Karpas-422 (cell line): ENCODE measurements at regions not wholly inside any gene's neighbourhood (a gene's known extent, or its start where the extent isn't known, plus 50 kb on each side); places are given as distances from the start of the nearest gene placed in this dataset.

Experiments
- DNase-seq: peaks from one replicate; pipeline ENCODE4 v3.0.0-alpha.2; 2015
- H2AFZ ChIP-seq: fragments of 200-600 bp; sonication (generic); 2 replicates; pipeline ENCODE4 v1.6.1; 2014; ENCODE audit warnings: antibody characterized with exemption, low read length, mixed read lengths
- H3K27ac ChIP-seq: fragments of 200-600 bp; sonication (generic); 2 replicates; pipeline ENCODE4 v1.5.1; 2014; ENCODE audit warnings: mild to moderate bottlenecking, low read length, moderate library complexity
- H3K27me3 ChIP-seq: fragments of 200-600 bp; sonication (generic); 2 replicates; pipeline ENCODE4 v1.6.1; 2014; ENCODE audit warnings: low read length, mixed read lengths
- H3K36me3 ChIP-seq: fragments of 200-600 bp; sonication (generic); 2 replicates; pipeline ENCODE4 v1.6.1; 2014; ENCODE audit warnings: low read length, mixed read lengths; ENCODE audit not compliant: insufficient read depth
- H3K4me1 ChIP-seq: fragments of 200-600 bp; sonication (generic); 2 replicates; pipeline ENCODE4 v1.6.1; 2014; ENCODE audit warnings: mild to moderate bottlenecking, low read length, mixed read lengths
- H3K4me2 ChIP-seq: fragments of 200-600 bp; sonication (generic); 2 replicates; pipeline ENCODE4 v1.6.1; 2014; ENCODE audit warnings: low read length, low read depth, mild to moderate bottlenecking; ENCODE audit not compliant: poor library complexity, severe bottlenecking
- H3K4me3 ChIP-seq: fragments of 200-600 bp; sonication (generic); 2 replicates; pipeline ENCODE4 v1.5.1; 2014; ENCODE audit warnings: mild to moderate bottlenecking, antibody characterized with exemption, low read length, mixed read lengths
- H3K79me2 ChIP-seq: fragments of 200-600 bp; sonication (generic); 2 replicates; pipeline ENCODE4 v1.6.1; 2014; ENCODE audit warnings: mild to moderate bottlenecking, low read length, mixed read lengths
- H3K9ac ChIP-seq: fragments of 200-600 bp; sonication (generic); 2 replicates; pipeline ENCODE4 v1.6.0; 2014; ENCODE audit warnings: low read length
- H3K9me2 ChIP-seq: fragments of 200-600 bp; sonication (generic), shearing (Covaris generic); replicated peaks from 2 replicates; pipeline ENCODE4 v1.6.0; 2014; ENCODE audit warnings: mild to moderate bottlenecking, low read length, moderate library complexity; ENCODE audit not compliant: insufficient read depth
- H3K9me3 ChIP-seq: fragments of 300-700, 200-600 bp; sonication (generic); 2 replicates; pipeline ENCODE4 v1.6.1; 2014; ENCODE audit warnings: low read length, mixed read lengths
- H4K20me1 ChIP-seq: fragments of 200-600 bp; sonication (generic); 2 replicates; pipeline ENCODE4 v1.6.1; 2014; ENCODE audit warnings: mild to moderate bottlenecking, antibody characterized with exemption, low read length, low read depth; ENCODE audit not compliant: insufficient read depth

- H3K36me3 ChIP-seq: no peaks in the 10 kb centered on the region
- H2AFZ ChIP-seq: no peak overlapping the region
- no peak for DNase-seq
- H3K27me3 ChIP-seq: no peaks in the 10 kb centered on the region
- no peak overlapping the region for H3K4me2 ChIP-seq
- H3K9me3 ChIP-seq: no peaks in the 10 kb centered on the region
- no peak overlapping the region for H3K9ac ChIP-seq
- no peaks in the 10 kb centered on the region for H3K79me2 ChIP-seq
- H3K9me2 ChIP-seq: no peaks in the 10 kb centered on the region
- no peak overlapping the region for H3K4me3 ChIP-seq
- no peak overlapping the region for H3K27ac ChIP-seq
- H4K20me1 ChIP-seq: no peaks in the 10 kb centered on the region
- no peaks in the 10 kb centered on the region for H3K4me1 ChIP-seq
Measured at GRCh38 chr4:183788308-183788905, 116.7 kb upstream of the STOX2 start.

GRCh38 chr4:183789657-183790056, 115.5 kb upstream of the STOX2 start:
- no peak overlapping the region for H3K27ac ChIP-seq
- no peak overlapping the region for H3K4me2 ChIP-seq
- no peaks in the 10 kb centered on the region for H3K9me3 ChIP-seq
- H3K4me1 ChIP-seq: no peaks in the 10 kb centered on the region
- H3K79me2 ChIP-seq: no peaks in the 10 kb centered on the region
- H4K20me1 ChIP-seq: no peaks in the 10 kb centered on the region
- H3K9ac ChIP-seq: no peak overlapping the region
- no peaks in the 10 kb centered on the region for H3K27me3 ChIP-seq
- H3K36me3 ChIP-seq: no peaks in the 10 kb centered on the region
- H3K9me2 ChIP-seq: no peaks in the 10 kb centered on the region
- no peak for DNase-seq
- H3K4me3 ChIP-seq: no peak overlapping the region
- H2AFZ ChIP-seq: no peak overlapping the region

GRCh38 chr4:183790661-183791060, 114.4 kb upstream of the STOX2 start:
- no peak for DNase-seq
- no peak overlapping the region for H3K9ac ChIP-seq
- no peak overlapping the region for H3K4me2 ChIP-seq
- no peaks in the 10 kb centered on the region for H3K27me3 ChIP-seq
- H3K27ac ChIP-seq: no peak overlapping the region
- H3K9me3 ChIP-seq: no peaks in the 10 kb centered on the region
- H3K4me1 ChIP-seq: no peaks in the 10 kb centered on the region
- H4K20me1 ChIP-seq: no peaks in the 10 kb centered on the region
- no peak overlapping the region for H2AFZ ChIP-seq
- no peaks in the 10 kb centered on the region for H3K36me3 ChIP-seq
- no peak overlapping the region for H3K4me3 ChIP-seq
- H3K79me2 ChIP-seq: no peaks in the 10 kb centered on the region
- H3K9me2 ChIP-seq: no peaks in the 10 kb centered on the region

GRCh38 chr4:183797011-183797444, 108.1 kb upstream of the STOX2 start:
- Histone ChIP-seq H3K36me3 (no peaks in the 10 kb centered on the region), H3K9me3 (no peaks in the 10 kb centered on the region), H3K4me2 (no peak overlapping the region), H3K4me1 (no peaks in the 10 kb centered on the region), H3K27ac (no peak overlapping the region), H4K20me1 (no peaks in the 10 kb centered on the region), H2AFZ (no peak overlapping the region), H3K4me3 (no peak overlapping the region), H3K9ac (no peak overlapping the region), H3K9me2 (no peaks in the 10 kb centered on the region), H3K27me3 (no peaks in the 10 kb centered on the region), H3K79me2 (no peaks in the 10 kb centered on the region)
- no peak for DNase-seq

GRCh38 chr4:183797445-183798300, 107.4 kb upstream of the STOX2 start:
- H3K4me1 ChIP-seq: no peaks in the 10 kb centered on the region
- no peak for DNase-seq
- no peak overlapping the region for H3K4me3 ChIP-seq
- H3K9me2 ChIP-seq: no peaks in the 10 kb centered on the region
- H3K9ac ChIP-seq: no peak overlapping the region
- no peak overlapping the region for H3K27ac ChIP-seq
- no peaks in the 10 kb centered on the region for H4K20me1 ChIP-seq
- H3K27me3 ChIP-seq: no peaks in the 10 kb centered on the region
- H2AFZ ChIP-seq: no peak overlapping the region
- no peaks in the 10 kb centered on the region for H3K79me2 ChIP-seq
- H3K36me3 ChIP-seq: no peaks in the 10 kb centered on the region
- no peaks in the 10 kb centered on the region for H3K9me3 ChIP-seq
- no peak overlapping the region for H3K4me2 ChIP-seq

GRCh38 chr4:183798301-183799253, 106.5 kb upstream of the STOX2 start:
- H3K36me3 ChIP-seq: no peaks in the 10 kb centered on the region
- no peak overlapping the region for H3K9ac ChIP-seq
- no peaks in the 10 kb centered on the region for H4K20me1 ChIP-seq
- no peak for DNase-seq
- H3K27me3 ChIP-seq: no peaks in the 10 kb centered on the region
- no peak overlapping the region for H2AFZ ChIP-seq
- H3K9me2 ChIP-seq: no peaks in the 10 kb centered on the region
- no peak overlapping the region for H3K27ac ChIP-seq
- no peaks in the 10 kb centered on the region for H3K9me3 ChIP-seq
- no peak overlapping the region for H3K4me3 ChIP-seq
- no peaks in the 10 kb centered on the region for H3K79me2 ChIP-seq
- no peaks in the 10 kb centered on the region for H3K4me1 ChIP-seq
- H3K4me2 ChIP-seq: no peak overlapping the region

GRCh38 chr4:183801457-183802165, 103.5 kb upstream of the STOX2 start:
- Histone ChIP-seq H3K36me3 (no peaks in the 10 kb centered on the region), H3K9me3 (no peaks in the 10 kb centered on the region), H3K79me2 (no peaks in the 10 kb centered on the region), H3K4me1 (no peaks in the 10 kb centered on the region), H3K27me3 (no peaks in the 10 kb centered on the region), H3K27ac (no peak overlapping the region), H4K20me1 (no peaks in the 10 kb centered on the region), H2AFZ (no peak overlapping the region), H3K4me3 (no peak overlapping the region), H3K9ac (no peak overlapping the region), H3K4me2 (no peak overlapping the region), H3K9me2 (no peaks in the 10 kb centered on the region)
- DNase-seq: no peak
